ENCODE measurements at regions not wholly inside any gene's neighbourhood (a gene's known extent, or its start where the extent isn't known, plus 50 kb on each side); places are given as distances from the start of the nearest gene placed in this dataset.

GRCh38 chr5:133793756-133794465 is 174.5 kb downstream of the C5orf15 start:
- in situ Hi-C loops (cut with HindIII; ENCODE audit: low pct_unique_long_range_greater_than_20kb, low sequenced_read_pairs) = no loop called here
- DNase-seq (ENCODE audit: low read depth) = no peak

- in situ Hi-C loops (cut with HindIII; ENCODE audit: low pct_unique_long_range_greater_than_20kb, low sequenced_read_pairs) = no loop called here
- DNase-seq (ENCODE audit: low read depth) = no peak
Measured at GRCh38 chr5:133792655-133793054, 175.8 kb downstream of the C5orf15 start.

DNA sequence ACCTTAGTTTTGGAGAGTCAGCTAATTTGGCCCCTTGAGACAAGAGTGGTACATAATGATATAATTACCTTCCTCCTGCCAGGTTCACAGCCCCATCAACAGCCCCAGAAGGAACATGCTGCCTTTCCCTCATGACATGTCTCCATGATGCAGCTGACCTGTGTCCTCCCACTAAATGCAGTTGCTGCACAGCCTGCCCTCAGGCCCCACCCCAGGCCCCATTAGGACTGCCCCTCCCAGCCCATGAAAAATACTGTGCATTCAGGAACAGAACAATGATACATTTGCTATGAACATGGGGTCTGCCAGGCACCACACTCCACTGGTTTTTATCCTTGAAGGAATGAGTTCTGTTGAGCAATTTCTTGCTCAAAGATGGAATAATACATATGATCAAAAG is 176.4 kb downstream of the C5orf15 start:
- no peak for DNase-seq (ENCODE audit: low read depth)
- in situ Hi-C loops (cut with HindIII; ENCODE audit: low pct_unique_long_range_greater_than_20kb, low sequenced_read_pairs) = no loop called here

DNA sequence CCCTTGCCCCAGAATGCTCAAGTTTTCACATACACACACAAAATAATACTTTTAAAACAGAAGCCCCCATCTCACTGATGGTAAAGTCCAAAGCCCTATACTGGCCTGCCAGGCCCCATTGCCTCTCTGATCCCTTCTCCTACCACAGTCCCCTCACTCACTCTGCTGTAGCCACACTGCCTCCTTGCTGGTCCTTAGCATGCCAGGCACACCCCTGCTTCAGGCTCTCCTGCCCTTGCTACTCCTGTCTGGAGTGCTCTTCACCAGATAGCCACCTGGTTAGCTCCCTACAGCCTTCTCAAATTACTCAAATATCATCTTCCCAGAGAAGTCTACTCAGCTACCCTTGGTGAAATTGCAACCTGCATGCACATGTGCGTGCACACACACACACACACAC is 177.5 kb downstream of the C5orf15 start:
- no peak for DNase-seq (ENCODE audit: low read depth)
- in situ Hi-C loops (cut with HindIII; ENCODE audit: low pct_unique_long_range_greater_than_20kb, low sequenced_read_pairs) = no loop called here

GRCh38 chr5:133789428-133789827 is 177.1 kb upstream of the FSTL4 start:
- no peak for DNase-seq (ENCODE audit: low read depth)
- in situ Hi-C loops (cut with HindIII; ENCODE audit: low pct_unique_long_range_greater_than_20kb, low sequenced_read_pairs) = no loop called here

GRCh38 chr5:133788121-133788520 is 175.8 kb upstream of the FSTL4 start:
- DNase-seq (ENCODE audit: low read depth) = no peak
- in situ Hi-C loops (cut with HindIII; ENCODE audit: low pct_unique_long_range_greater_than_20kb, low sequenced_read_pairs) = no loop called here

GRCh38 chr5:133786420-133786819 is 174.1 kb upstream of the FSTL4 start:
- in situ Hi-C loops (cut with HindIII; ENCODE audit: low pct_unique_long_range_greater_than_20kb, low sequenced_read_pairs) = no loop called here
- no peak for DNase-seq (ENCODE audit: low read depth)

DNA sequence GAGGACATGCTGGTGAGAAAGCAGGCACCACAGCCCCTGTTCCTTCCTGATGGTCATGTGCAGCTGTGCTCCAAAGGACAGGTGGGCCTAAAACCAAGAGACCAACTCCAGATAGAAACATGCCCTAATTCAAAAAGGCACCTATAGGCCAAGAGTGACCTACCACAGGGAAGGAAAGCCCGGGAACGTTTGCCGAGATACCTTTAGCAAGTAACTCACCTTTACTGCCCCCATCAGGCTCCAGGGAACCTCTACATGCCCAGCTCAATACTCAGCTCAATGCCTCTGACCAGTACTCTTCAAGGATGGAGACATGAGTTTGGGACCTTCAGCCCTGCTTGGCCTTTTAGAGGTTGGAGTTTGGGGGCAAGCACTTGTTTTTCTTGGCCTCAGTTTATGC is 172.8 kb upstream of the FSTL4 start:
- in situ Hi-C loops (cut with HindIII; ENCODE audit: low pct_unique_long_range_greater_than_20kb, low sequenced_read_pairs) = no loop called here
- DNase-seq (ENCODE audit: low read depth) = no peak

- DNase-seq (ENCODE audit: low read depth) = no peak
- in situ Hi-C loops (cut with HindIII; ENCODE audit: low pct_unique_long_range_greater_than_20kb, low sequenced_read_pairs) = no loop called here
Measured at GRCh38 chr5:133783481-133783880, 171.1 kb upstream of the FSTL4 start.

GRCh38 chr5:133782736-133783135 is 170.4 kb upstream of the FSTL4 start:
- in situ Hi-C loops (cut with HindIII; ENCODE audit: low pct_unique_long_range_greater_than_20kb, low sequenced_read_pairs) = no loop called here
- no peak for DNase-seq (ENCODE audit: low read depth)

DNA sequence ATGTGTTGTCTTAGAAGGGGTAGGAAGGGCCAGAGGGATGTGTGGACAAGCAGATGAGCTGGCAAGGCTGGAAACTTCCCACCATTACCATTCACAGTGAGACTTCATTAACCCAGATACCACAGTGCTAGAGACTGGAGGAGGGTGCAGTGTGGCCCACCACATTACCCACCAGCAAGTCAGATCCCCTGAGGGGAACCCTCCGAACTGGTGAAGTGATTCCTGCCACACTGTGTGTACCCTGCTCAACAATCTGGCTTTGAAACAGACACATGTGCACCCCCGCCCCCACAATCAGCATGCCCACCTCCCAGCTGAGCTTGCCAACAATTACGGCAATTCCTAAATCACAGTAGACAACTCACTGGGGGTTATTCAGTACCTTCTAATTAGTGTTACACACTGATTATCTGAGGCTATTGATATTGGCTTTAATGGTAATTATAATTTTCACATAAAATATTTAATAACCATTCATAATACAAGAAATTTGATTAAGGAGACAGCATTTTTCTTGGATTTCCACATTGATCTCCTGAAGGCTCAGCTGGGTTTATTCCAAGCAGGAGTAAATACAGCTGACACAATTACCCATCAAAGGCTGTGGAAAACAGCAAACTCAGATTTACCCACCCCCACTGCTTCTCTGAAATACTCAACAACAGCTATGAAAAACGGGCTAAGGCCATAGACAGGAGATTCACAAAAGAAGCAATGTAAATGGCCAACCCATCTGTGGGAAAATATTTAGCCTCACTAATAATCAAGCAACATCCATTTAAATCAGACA is 169.3 kb upstream of the FSTL4 start:
- in situ Hi-C loops (cut with HindIII; ENCODE audit: low pct_unique_long_range_greater_than_20kb, low sequenced_read_pairs) = no loop called here
- DNase-seq (ENCODE audit: low read depth) = no peak

DNA sequence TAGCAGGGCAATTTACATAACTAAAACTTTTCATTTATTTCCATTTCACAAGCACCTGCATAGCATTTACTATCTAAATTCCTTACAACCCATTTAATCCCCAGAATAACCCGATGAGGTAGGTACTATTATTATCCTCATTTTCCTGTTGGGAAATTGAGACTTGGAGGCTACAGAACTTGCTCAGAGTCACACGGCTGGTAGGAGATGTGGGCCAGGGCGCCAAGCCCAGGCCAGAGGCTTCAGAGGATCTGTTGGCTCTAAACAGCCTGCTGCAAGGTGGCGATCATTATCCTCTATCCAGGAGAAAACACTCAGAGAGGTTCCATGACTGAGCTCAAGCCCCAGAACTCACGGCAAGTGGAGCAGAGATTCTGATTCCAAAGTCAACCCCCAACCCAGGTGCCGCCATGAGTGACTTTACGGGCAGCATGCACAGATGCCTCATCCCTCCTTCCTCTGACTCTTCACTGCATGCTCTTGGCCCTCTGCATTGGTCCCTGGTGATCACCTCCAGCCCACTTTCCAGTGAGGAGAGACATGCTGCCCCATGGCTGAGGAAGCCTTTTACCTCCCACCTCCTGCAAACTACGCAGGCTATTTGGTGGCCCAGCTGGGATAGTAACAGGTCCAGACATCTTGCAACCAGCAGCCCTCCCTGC is 168.4 kb upstream of the FSTL4 start:
- DNase-seq (ENCODE audit: low read depth) = no peak
- in situ Hi-C loops (cut with HindIII; ENCODE audit: low pct_unique_long_range_greater_than_20kb, low sequenced_read_pairs) = no loop called here

GRCh38 chr5:133779828-133780475 is 167.6 kb upstream of the FSTL4 start:
- no peak for DNase-seq (ENCODE audit: low read depth)
- in situ Hi-C loops (cut with HindIII; ENCODE audit: low pct_unique_long_range_greater_than_20kb, low sequenced_read_pairs) = no loop called here

DNA sequence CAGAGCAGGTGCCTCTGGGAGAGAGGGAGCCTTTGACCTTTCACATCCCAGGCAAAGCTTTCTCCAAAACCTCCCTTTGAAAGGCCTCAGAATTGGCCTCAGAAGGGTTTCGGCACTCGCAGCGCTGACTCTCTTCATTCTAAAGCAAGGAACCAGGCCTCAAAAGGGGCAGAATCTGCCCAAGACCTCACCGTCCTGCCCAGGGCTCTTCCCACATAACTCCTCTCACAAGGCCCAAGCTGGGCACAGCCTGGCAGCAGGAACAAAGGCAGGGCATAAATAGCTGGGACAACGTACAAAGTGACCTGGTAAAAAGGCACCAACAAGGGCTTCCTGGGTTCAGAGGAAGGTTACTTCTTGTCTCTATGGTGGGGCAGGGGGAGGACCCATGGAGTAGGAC is 166.3 kb upstream of the FSTL4 start:
- in situ Hi-C loops (cut with HindIII; ENCODE audit: low pct_unique_long_range_greater_than_20kb, low sequenced_read_pairs) = no loop called here
- DNase-seq (ENCODE audit: low read depth) = no peak

GRCh38 chr5:133777951-133778350 is 165.6 kb upstream of the FSTL4 start:
- no peak for DNase-seq (ENCODE audit: low read depth)

GRCh38 chr5:133775584-133776304 is 163.4 kb upstream of the FSTL4 start:
- DNase-seq (ENCODE audit: low read depth) = no peak
- in situ Hi-C loops (cut with HindIII; ENCODE audit: low pct_unique_long_range_greater_than_20kb, low sequenced_read_pairs) = no loop called here

More at GRCh38 chr5:133777951-133778350, 165.6 kb upstream of the FSTL4 start:
- in situ Hi-C loops (cut with HindIII; ENCODE audit: low pct_unique_long_range_greater_than_20kb, low sequenced_read_pairs) = no loop called here

- no peak for DNase-seq (ENCODE audit: low read depth)
- in situ Hi-C loops (cut with HindIII; ENCODE audit: low pct_unique_long_range_greater_than_20kb, low sequenced_read_pairs) = no loop called here
Measured at GRCh38 chr5:133773247-133774202, 161.2 kb upstream of the FSTL4 start.

Data from Caki2 (cell line).